Transverse colon (tissue), 4 donors: ENCODE measurements at regions not wholly inside any gene's neighbourhood (a gene's known extent, or its start where the extent isn't known, plus 50 kb on each side); places are given as distances from the start of the nearest gene placed in this dataset.
"Not testable (repeated sequence)": the region's sequence is repeated elsewhere in the genome, so short reads cannot be mapped to it uniquely, and the experiment has no call there.

Experiments used
- EP300 ChIP-seq: sonication (generic); formaldehyde crosslinking; IDR thresholded peaks from one replicate; pipeline ENCODE4 v1.6.1; 2017; ENCODE audit warnings: antibody characterized with exemption, low read depth
- POLR2A ChIP-seq: fragments of 450-650 bp; IDR thresholded peaks from one replicate; pipeline ENCODE4 v1.6.1; 2016; ENCODE audit warnings: antibody characterized with exemption, mild to moderate bottlenecking, moderate library complexity
- POLR2AphosphoS5 ChIP-seq, 3 donors: sonication (generic); formaldehyde crosslinking; IDR thresholded peaks; one replicate each; pipeline ENCODE4 v1.6.1; 2016; ENCODE audit warnings: antibody characterized with exemption in 3 of 3
- TF ChIP-seq, protein P1 (sequence below), 5 experiments: fragments of 200-600 bp in 3 of 5; fragments of 450-650 bp in 2 of 5; sonication (generic) in 3 of 5; IDR thresholded peaks; 1 replicate in 2 of 5; 2 replicates in 3 of 5; pipeline ENCODE4 v1.5.1; 2016 to 2017; ENCODE audit warnings: antibody characterized with exemption in 5 of 5, inconsistent platforms in 3 of 5, mild to moderate bottlenecking in 2 of 5, moderate library complexity in 1 of 5

DNA sequence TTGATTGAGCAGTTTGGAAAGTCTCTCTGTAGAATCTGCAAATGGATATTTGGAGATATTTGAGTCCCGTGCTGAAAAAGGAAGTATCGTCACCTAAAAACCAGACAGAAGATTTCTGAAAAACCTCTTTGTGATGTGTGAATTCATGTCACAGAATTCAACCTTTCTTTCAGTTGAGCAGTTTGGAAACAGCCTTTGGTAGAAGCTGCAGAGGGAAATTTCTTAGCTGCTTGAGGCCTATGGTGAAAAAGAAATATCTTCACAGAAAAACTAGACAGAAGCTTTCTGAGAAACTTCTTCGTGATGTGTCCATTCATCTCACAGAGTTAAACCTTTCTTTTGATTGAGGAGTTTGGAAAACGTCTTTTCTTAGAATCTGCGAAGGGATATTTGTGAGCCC, 3022.7 kb downstream of the TUBA3C start:
- TF ChIP-seq, protein P1, sequence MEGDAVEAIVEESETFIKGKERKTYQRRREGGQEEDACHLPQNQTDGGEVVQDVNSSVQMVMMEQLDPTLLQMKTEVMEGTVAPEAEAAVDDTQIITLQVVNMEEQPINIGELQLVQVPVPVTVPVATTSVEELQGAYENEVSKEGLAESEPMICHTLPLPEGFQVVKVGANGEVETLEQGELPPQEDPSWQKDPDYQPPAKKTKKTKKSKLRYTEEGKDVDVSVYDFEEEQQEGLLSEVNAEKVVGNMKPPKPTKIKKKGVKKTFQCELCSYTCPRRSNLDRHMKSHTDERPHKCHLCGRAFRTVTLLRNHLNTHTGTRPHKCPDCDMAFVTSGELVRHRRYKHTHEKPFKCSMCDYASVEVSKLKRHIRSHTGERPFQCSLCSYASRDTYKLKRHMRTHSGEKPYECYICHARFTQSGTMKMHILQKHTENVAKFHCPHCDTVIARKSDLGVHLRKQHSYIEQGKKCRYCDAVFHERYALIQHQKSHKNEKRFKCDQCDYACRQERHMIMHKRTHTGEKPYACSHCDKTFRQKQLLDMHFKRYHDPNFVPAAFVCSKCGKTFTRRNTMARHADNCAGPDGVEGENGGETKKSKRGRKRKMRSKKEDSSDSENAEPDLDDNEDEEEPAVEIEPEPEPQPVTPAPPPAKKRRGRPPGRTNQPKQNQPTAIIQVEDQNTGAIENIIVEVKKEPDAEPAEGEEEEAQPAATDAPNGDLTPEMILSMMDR (IDR thresholded peaks at IDR 0.05), result not testable (repeated sequence)
- not testable (repeated sequence) for TF ChIP-seq POLR2A; EP300; POLR2AphosphoS5 (IDR thresholded peaks at IDR 0.05)
